Omental fat pad (tissue), 3 donors: ENCODE measurements at regions not wholly inside any gene's neighbourhood (a gene's known extent, or its start where the extent isn't known, plus 50 kb on each side); places are given as distances from the start of the nearest gene placed in this dataset.

Experiments
- ATAC-seq: fragments of 150-250 bp; one replicate; pipeline ENCODE4 v1.9.1; 2016; ENCODE audit warnings: mild to moderate bottlenecking, moderate library complexity; ENCODE audit not compliant: low FRiP score
- DNase-seq: peaks from one replicate; pipeline ENCODE4 v3.0.0-alpha.2; 2019; ENCODE audit warnings: low spot score
- TF ChIP-seq, protein P1 (sequence below), 3 donors: fragments of 450-650 bp; IDR thresholded peaks; one replicate each; pipeline ENCODE4 v1.5.1; 2016 to 2017; ENCODE audit warnings: antibody characterized with exemption in 3 of 3, mild to moderate bottlenecking in 3 of 3, moderate library complexity in 2 of 3

- ATAC-seq: no peak
- TF ChIP-seq, protein P1, sequence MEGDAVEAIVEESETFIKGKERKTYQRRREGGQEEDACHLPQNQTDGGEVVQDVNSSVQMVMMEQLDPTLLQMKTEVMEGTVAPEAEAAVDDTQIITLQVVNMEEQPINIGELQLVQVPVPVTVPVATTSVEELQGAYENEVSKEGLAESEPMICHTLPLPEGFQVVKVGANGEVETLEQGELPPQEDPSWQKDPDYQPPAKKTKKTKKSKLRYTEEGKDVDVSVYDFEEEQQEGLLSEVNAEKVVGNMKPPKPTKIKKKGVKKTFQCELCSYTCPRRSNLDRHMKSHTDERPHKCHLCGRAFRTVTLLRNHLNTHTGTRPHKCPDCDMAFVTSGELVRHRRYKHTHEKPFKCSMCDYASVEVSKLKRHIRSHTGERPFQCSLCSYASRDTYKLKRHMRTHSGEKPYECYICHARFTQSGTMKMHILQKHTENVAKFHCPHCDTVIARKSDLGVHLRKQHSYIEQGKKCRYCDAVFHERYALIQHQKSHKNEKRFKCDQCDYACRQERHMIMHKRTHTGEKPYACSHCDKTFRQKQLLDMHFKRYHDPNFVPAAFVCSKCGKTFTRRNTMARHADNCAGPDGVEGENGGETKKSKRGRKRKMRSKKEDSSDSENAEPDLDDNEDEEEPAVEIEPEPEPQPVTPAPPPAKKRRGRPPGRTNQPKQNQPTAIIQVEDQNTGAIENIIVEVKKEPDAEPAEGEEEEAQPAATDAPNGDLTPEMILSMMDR (IDR thresholded peaks at IDR 0.05): no peak
Observed at GRCh38 chr5:105803431-105803830, 1867.3 kb downstream of the EFNA5 start.

GRCh38 chr5:105794578-105794977 lies 1876.2 kb downstream of the EFNA5 start:
- ATAC-seq: no peak
- TF ChIP-seq, protein P1 (IDR thresholded peaks at IDR 0.05): no peak

More at GRCh38 chr5:105803431-105803830, 1867.3 kb downstream of the EFNA5 start:
- no peak for DNase-seq

GRCh38 chr5:105789246-105789645 lies 1881.5 kb downstream of the EFNA5 start:
- no peak for ATAC-seq
- no peak for DNase-seq
- TF ChIP-seq, protein P1 (IDR thresholded peaks at IDR 0.05): no peak

More at GRCh38 chr5:105794578-105794977, 1876.2 kb downstream of the EFNA5 start:
- no peak for DNase-seq

DNA sequence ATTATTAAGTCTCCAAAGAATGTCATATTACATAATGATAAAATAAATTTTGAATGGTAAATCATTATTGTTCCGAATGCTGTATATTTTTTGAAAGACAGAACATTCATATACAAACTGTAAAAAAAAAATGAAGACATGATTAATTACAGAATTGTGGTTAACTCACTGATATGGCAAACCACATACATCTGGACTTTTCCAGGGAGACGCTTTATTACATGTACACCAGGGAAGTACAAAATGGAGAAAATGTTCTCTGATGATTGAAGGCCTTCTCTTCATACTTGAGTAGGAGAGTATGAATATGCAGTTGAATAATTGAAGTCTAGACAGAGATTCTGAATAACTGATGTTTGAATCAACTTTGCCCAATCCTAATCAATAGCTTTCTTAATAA lies 1886.9 kb downstream of the EFNA5 start:
- DNase-seq: no peak
- TF ChIP-seq, protein P1 (IDR thresholded peaks at IDR 0.05): no peak
- ATAC-seq: no peak

- no peak for ATAC-seq
- no peak for DNase-seq
- TF ChIP-seq, protein P1 (IDR thresholded peaks at IDR 0.05): no peak
Observed at GRCh38 chr5:105782501-105782900, 1888.2 kb downstream of the EFNA5 start.

DNA sequence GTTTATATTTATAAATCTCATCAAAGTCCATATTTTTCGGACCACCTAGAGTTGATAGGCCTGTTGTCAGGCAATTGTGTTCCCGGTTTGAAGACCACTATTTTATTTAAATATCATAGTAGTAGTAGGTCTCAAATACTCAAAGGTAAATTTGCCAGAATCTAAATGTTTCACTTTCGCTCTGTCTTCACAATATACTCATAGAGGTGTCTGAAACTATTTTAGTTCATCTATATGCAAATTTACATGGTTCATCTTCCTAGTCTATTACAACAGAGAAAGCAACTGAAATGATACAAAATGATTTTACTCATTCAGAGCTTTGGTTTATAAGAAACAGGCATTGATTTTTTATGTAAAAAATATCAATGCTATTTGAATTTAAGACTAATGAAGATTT lies 1897.5 kb downstream of the EFNA5 start:
- no peak for ATAC-seq
- no peak for DNase-seq
- TF ChIP-seq, protein P1 (IDR thresholded peaks at IDR 0.05): no peak

GRCh38 chr5:105767267-105767666 lies 1903.5 kb downstream of the EFNA5 start:
- ATAC-seq (no peak), DNase-seq (no peak)
- TF ChIP-seq, protein P1 (IDR thresholded peaks at IDR 0.05): no peak
